EL (cell line): ENCODE measurements at regions not wholly inside any gene's neighbourhood (a gene's known extent, or its start where the extent isn't known, plus 50 kb on each side); places are given as distances from the start of the nearest gene placed in this dataset.
A peak's percentile ranks its signal among the peaks of the same experiment; 100 is the strongest.
"Not testable (repeated sequence)": the region's sequence is repeated elsewhere in the genome, so short reads cannot be mapped to it uniquely, and the experiment has no call there.

Source experiments
- DNase-seq: peaks from one replicate; pipeline ENCODE4 v3.0.0-alpha.2; 2016

GRCh38 chr12:24664161-24664880, 284.6 kb downstream of the BCAT1 start:
- DNase-seq = peak; percentile 2

DNA sequence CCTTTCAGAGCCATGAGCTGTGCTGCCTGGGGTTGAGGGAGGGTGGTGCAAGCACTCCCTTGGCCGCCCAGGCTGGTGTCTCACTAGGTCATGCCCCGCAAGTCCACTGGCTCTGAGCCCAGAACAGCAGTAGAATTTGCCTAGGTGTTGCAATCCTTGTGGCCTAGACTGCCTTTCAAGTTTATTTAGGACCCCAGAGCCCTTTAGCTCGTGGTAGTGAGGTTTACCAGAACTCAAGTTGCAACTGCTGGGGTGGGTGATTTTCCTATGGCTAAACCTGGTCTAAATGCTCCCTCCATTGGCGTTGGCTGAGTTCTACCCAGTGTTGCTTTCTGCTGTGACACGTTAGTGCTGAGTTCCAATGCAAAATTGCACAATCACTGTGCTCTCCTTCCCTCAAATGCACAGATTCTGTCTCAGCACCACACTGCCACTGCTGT, 287.2 kb downstream of the BCAT1 start:
- peak; percentile 76 for DNase-seq

GRCh38 chr12:24659016-24659415, 289.9 kb downstream of the BCAT1 start:
- no peak for DNase-seq

GRCh38 chr12:24654344-24654743, 294.6 kb downstream of the BCAT1 start:
- DNase-seq = not testable (repeated sequence)

DNA sequence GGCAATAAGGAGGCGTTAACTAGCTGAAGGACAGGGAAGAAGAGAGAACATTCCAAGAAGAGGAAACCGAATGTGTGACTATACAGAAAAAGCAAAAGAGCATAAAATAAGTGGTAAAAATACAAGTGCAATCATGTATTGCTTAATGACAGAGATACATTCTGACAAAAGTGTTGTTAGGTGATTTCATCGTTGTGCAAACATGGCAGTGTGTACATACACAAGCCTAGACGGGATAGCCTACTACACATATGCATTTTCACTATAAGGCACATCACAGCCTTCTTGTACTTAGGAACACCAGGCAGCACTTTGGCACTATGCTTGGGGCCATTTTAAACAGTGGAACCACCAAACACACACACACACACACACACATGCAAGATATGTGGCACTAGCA, 299.3 kb downstream of the BCAT1 start:
- DNase-seq = no peak

DNA sequence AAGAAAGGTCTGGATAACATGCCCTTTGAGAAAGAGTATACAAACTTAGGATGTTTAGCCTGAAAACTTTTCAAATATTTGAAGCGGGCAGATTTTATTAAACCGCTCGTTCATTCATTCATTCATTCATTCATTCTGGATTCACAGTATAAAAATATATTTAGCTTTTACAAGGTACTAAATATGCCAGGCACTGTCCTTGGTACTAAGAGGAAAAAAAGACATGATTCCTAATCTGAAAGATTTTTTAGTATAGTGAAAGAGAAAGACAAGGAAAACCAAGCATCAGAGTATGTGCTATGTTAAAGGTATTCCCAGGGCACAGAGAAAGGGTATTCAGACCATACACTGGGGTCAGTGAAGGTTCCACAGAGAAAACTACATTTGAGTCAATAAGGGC, 299.7 kb downstream of the BCAT1 start:
- DNase-seq = no peak

DNA sequence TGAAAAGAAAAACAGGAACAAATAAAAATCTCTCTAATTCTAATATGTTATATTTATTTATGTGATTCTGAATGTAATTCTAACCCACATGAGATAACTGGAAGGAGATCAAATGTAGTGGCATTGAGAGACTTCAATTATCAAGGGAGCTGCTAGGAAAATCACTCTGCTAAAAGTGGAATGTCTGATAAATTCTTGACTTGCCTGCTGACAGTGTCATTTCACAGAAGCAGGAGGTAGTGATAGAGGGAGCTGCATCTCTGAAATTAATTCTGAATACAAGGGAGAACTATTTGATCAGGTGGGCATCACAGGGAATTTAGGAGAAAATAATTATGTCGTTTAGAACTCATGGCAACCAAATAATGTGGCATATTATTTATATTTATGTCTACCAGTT, 303.6 kb downstream of the BCAT1 start:
- DNase-seq = no peak

GRCh38 chr12:24643120-24644119, 305.5 kb downstream of the BCAT1 start:
- DNase-seq = no peak

DNA sequence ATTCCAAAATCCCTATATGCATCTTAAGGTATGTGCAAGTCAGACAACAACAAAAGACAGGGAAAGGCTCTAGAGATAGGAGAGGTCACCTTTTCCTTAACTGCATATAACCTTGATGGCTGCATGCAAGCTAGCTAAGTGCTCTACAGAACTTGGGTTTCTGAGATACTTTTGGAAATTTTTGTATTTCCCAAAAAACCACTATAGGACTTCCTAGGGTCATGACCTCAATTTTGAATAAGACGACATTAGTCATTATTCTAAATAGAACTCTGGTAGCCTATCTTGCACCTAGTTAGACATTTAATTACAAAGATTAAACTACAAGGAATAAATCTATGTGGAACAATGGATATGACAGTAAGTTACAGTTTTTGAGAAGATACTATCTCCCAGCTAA, 309.3 kb downstream of the BCAT1 start:
- no peak for DNase-seq

GRCh38 chr12:24632466-24632865, 316.4 kb downstream of the BCAT1 start:
- DNase-seq = peak; percentile 16

- no peak for DNase-seq
These were observed 317.1 kb downstream of the BCAT1 start for GRCh38 chr12:24631676-24632426.

DNA sequence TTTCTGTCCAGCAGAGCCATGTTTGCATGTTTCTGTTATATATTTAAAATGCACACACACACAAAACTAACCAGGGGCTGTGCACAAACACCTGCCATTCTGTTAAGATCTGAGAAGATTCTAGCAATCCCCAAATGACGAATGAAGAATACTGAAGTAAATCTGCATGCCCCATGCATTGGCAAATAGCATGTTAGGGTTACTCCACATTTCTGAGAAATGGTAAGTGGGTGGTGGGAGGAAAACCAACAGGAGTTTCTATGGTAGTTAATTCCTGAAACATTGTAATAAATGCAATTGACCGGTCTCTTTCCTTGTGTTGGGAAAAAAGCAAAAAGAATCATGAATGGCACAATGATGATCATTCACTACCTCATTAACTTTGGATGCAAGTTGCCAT, 318.0 kb downstream of the BCAT1 start:
- DNase-seq = no peak

GRCh38 chr12:24630446-24630845, 318.5 kb downstream of the BCAT1 start:
- no peak for DNase-seq

DNA sequence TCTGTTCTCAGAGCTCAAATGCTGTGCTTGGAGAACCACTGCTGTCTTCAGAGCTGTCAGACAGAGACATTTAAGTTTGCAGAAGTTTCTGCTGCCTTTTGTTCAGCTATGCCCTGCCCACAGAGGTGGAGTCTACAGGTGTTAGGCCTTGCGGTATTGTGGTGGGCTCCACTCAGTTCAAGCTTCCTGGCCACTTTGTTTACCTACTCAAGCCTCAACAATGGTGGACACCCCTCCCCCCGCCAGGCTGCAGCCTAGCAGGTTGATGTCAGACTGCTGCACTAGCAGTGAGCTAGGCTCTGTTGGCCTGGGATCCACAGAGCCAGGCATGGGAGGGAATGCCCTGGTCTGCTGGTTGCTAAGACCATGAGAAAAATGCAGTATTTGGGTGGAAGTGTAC, 323.8 kb downstream of the BCAT1 start:
- no peak for DNase-seq

- not testable (repeated sequence) for DNase-seq
These were observed 328.9 kb downstream of the BCAT1 start for GRCh38 chr12:24619954-24620353.

GRCh38 chr12:24617471-24617870, 331.4 kb downstream of the BCAT1 start:
- DNase-seq = peak; percentile 55

- DNase-seq = peak; percentile 65
These were observed 332.9 kb downstream of the BCAT1 start for GRCh38 chr12:24615967-24616411.

DNA sequence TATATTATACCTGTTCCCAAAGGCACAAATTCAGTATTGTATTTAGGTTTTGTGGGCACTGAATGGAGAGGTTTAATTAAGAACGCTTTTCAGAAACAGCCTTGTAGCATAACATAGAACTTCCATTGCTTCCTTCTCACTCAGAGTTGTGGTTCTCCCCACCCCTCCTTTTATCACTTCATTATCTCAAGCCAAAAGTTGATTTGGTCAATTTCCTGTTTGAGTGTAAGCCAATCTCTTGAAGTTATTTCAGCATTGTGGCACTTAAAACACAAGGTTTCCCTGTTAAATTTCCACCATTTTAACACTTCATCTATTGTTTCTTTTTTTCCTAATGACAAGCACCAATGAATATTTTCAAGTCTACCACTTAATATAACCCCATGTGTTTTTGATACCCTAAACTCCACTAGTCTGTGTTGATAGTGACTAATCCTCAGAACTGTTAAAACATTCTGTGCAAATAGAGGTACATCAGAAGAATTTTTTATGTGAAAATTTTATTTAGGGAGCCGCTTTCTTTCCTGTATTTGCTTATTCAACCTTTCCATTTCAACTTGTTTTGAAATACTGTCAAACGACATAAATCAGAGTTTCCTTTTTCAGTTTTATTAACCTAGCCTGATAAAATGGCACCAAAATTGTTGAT, 340.1 kb downstream of the BCAT1 start:
- peak; percentile 13 for DNase-seq

GRCh38 chr12:24608108-24608507, 340.8 kb downstream of the BCAT1 start:
- no peak for DNase-seq

GRCh38 chr12:24605916-24606315, 343.0 kb downstream of the BCAT1 start:
- no peak for DNase-seq

GRCh38 chr12:24605466-24605865, 343.4 kb downstream of the BCAT1 start:
- DNase-seq = no peak

GRCh38 chr12:24603371-24603770, 345.5 kb downstream of the BCAT1 start:
- no peak for DNase-seq

DNA sequence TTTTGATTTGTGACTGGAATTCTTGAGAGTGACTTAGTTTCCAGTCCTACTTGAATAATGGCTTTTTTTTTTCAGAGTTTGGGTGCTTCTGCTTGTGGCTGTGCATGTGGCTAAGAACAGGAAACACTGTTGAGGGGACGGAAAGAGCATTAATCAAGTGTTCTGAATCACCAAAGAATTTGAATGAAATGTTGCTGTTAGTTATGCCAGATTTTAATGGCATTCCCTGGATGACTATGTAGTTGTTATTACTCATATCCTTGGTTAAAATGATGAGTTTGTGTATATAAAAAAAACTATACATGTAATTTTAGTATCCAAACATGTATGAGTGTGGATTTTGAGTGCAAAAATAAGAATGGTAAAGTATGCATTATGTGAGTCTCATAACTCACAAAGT, 347.9 kb downstream of the BCAT1 start:
- DNase-seq = peak; percentile 87
